HCT116 (cell line): ENCODE measurements at regions not wholly inside any gene's neighbourhood (a gene's known extent, or its start where the extent isn't known, plus 50 kb on each side); places are given as distances from the start of the nearest gene placed in this dataset.

Experiments used
- ATAC-seq: fragments of 200-7000 bp; cut with Tn5 transposase; 2 replicates; pipeline ENCODE4 v1.9.1; 2020; ENCODE audit warnings: mild to moderate bottlenecking, moderate library complexity
- BruUV-seq: library from RNA; stranded (reverse); fragments of 400-500 nt; replicated peaks from 2 replicates; lab custom pipeline; 2021; lab: Mats Ljungman, UMichigan
- CTCF ChIA-PET: fragments of 300-600 bp; sonication (Branson Sonifier 250); formaldehyde crosslinking; loops from one replicate; lab custom pipeline; 2021; ENCODE audit warnings: antibody characterized with exemption; lab: Charles Lee
- POLR2A ChIA-PET: fragments of 300-600, 350-600 bp; sonication (Branson Sonifier 250); formaldehyde crosslinking; loops from one replicate; lab custom pipeline; 2021; ENCODE audit warnings: antibody characterized with exemption; lab: Charles Lee
- RAD21 ChIA-PET, 2 experiments: fragments of 300-600 bp; sonication (Branson Sonifier 250); formaldehyde crosslinking; loops; one replicate each; lab custom pipeline; 2023; ENCODE audit warnings: low total read pairs in 2 of 2; ENCODE audit not compliant: uncharacterized antibody in 2 of 2, unreplicated experiment in 2 of 2, low non-redundant PET in 1 of 2; lab: Charles Lee
- DNase-seq: peaks from one replicate; pipeline ENCODE4 v3.0.0-alpha.2; 2010; ENCODE audit warnings: low read depth, low spot score
- H2AFZ ChIP-seq: fragments of 200-600 bp; shearing (Covaris generic), sonication (generic); 2 replicates; pipeline ENCODE4 v1.6.1; 2017; ENCODE audit warnings: low read depth, mixed run types, mixed read lengths, antibody characterized with exemption, low read length; ENCODE audit not compliant: poor library complexity, severe bottlenecking
- H3K27ac ChIP-seq: 2 replicates; pipeline ENCODE4 v1.5.1; 2012; ENCODE audit warnings: low read depth, low read length
- H3K27me3 ChIP-seq: fragments of 200-600 bp; sonication (generic); 2 replicates; pipeline ENCODE4 v1.6.1; 2016; ENCODE audit warnings: mixed run types, low read length, mixed read lengths; ENCODE audit not compliant: insufficient read depth
- H3K36me3 ChIP-seq, 2 experiments: fragments of 200-500 bp in 1 of 2; fragments of 200-600 bp in 1 of 2; sonication (Bioruptor generic) in 1 of 2; sonication (generic) in 1 of 2; 2 replicates each; pipeline versions ENCODE4 v1.5.1 to v1.6.1; 2014 to 2016; ENCODE audit warnings: low read length in 2 of 2, inconsistent platforms in 1 of 2, mixed read lengths in 1 of 2, mixed run types in 1 of 2; ENCODE audit not compliant: insufficient read depth in 2 of 2, control insufficient read depth in 1 of 2
- H3K4me1 ChIP-seq, 2 experiments: fragments of 200-600 bp in 1 of 2; sonication (generic) in 1 of 2; 2 replicates each; pipeline versions ENCODE4 v1.5.1 to v1.6.1; 2012 to 2017; ENCODE audit warnings: low read length in 2 of 2, inconsistent platforms in 1 of 2, mild to moderate bottlenecking in 1 of 2, mixed read lengths in 1 of 2, mixed run types in 1 of 2, moderate library complexity in 1 of 2; ENCODE audit not compliant: insufficient read depth in 2 of 2, control insufficient read depth in 1 of 2
- H3K4me2 ChIP-seq: fragments of 200-600 bp; sonication (generic); 2 replicates; pipeline ENCODE4 v1.6.1; 2017; ENCODE audit warnings: mixed run types, low read length, mixed read lengths
- H3K4me3 ChIP-seq, 2 experiments: fragments of 200-600 bp in 1 of 2; sonication (generic) in 1 of 2; replicated peaks in 1 of 2; 2 replicates each; pipeline ENCODE4 v1.5.1; 2011 to 2016; ENCODE audit warnings: low read length in 2 of 2, control low read depth in 1 of 2, low read depth in 1 of 2, mild to moderate bottlenecking in 1 of 2, mixed read lengths in 1 of 2, mixed run types in 1 of 2
- H3K79me2 ChIP-seq: fragments of 200-600 bp; sonication (generic); 2 replicates; pipeline ENCODE4 v1.6.1; 2017; ENCODE audit warnings: mild to moderate bottlenecking, mixed run types, low read length, moderate library complexity, mixed read lengths; ENCODE audit not compliant: insufficient read depth
- H3K9ac ChIP-seq: fragments of 200-600 bp; sonication (generic); 2 replicates; pipeline ENCODE4 v1.6.1; 2016; ENCODE audit warnings: low read length, mixed read lengths
- H3K9me2 ChIP-seq: fragments of 200-600 bp; sonication (generic), shearing (Covaris generic); 2 replicates; pipeline ENCODE4 v1.6.1; 2017; ENCODE audit warnings: mixed run types, mild to moderate bottlenecking, moderate library complexity; ENCODE audit not compliant: insufficient read depth
- H3K9me3 ChIP-seq, 2 experiments: fragments of 200-500 bp in 1 of 2; fragments of 200-600 bp in 1 of 2; sonication (Bioruptor generic) in 1 of 2; sonication (generic) in 1 of 2; 2 replicates each; pipeline ENCODE4 v1.6.1; 2014 to 2017; ENCODE audit warnings: low read length in 2 of 2, mixed read lengths in 2 of 2, inconsistent platforms in 1 of 2, low read depth in 1 of 2, mild to moderate bottlenecking in 1 of 2, mixed run types in 1 of 2, moderate library complexity in 1 of 2; ENCODE audit not compliant: control insufficient read depth in 1 of 2, insufficient read depth in 1 of 2
- H4K20me1 ChIP-seq: fragments of 200-600 bp; sonication (generic), shearing (Covaris generic); 2 replicates; pipeline ENCODE4 v1.6.1; 2017; ENCODE audit warnings: mixed run types, mild to moderate bottlenecking, moderate library complexity; ENCODE audit not compliant: insufficient read depth
- CBX3 ChIP-seq: IDR thresholded peaks from 2 replicates; pipeline ENCODE4 v1.6.1; 2012; ENCODE audit warnings: low read depth
- CTCF ChIP-seq, 3 experiments: fragments of 200-600 bp in 1 of 3; sonication (generic) in 1 of 3; IDR thresholded peaks in 2 of 3; conservative IDR thresholded peaks in 1 of 3; 2 replicates each; pipeline ENCODE4 v1.5.1; 2012 to 2017; ENCODE audit warnings: low read depth in 2 of 3, low read length in 2 of 3, antibody characterized with exemption in 1 of 3, borderline replicate concordance in 1 of 3, control low read depth in 1 of 3, mild to moderate bottlenecking in 1 of 3, mixed read lengths in 1 of 3, mixed run types in 1 of 3, moderate library complexity in 1 of 3; ENCODE audit not compliant: insufficient read depth in 1 of 3
- EGR1 ChIP-seq: IDR thresholded peaks from 2 replicates; pipeline ENCODE4 v1.6.1; 2012; ENCODE audit warnings: low read depth
- ELF1 ChIP-seq: IDR thresholded peaks from 2 replicates; pipeline ENCODE4 v1.6.1; 2012; ENCODE audit warnings: low read depth, borderline replicate concordance
- EZH2phosphoT487 ChIP-seq: fragments of 200-600 bp; IDR thresholded peaks from 2 replicates; pipeline ENCODE4 v1.6.1; 2018; ENCODE audit warnings: antibody characterized with exemption, borderline replicate concordance
- MAX ChIP-seq: IDR thresholded peaks from 2 replicates; pipeline ENCODE4 v1.6.1; 2012
- POLR2AphosphoS5 ChIP-seq: IDR thresholded peaks from 2 replicates; pipeline ENCODE4 v1.6.1; 2011; ENCODE audit warnings: mild to moderate bottlenecking, low read depth, low read length, moderate library complexity
- RAD21 ChIP-seq: IDR thresholded peaks from 2 replicates; pipeline ENCODE4 v1.6.1; 2012; ENCODE audit warnings: low read depth, mild to moderate bottlenecking
- SIN3A ChIP-seq: IDR thresholded peaks from 2 replicates; pipeline ENCODE4 v1.6.1; 2012; ENCODE audit warnings: low read depth
- SP1 ChIP-seq: IDR thresholded peaks from 2 replicates; pipeline ENCODE4 v1.6.1; 2012; ENCODE audit warnings: low read depth
- intact Hi-C: fragments of 100-400 bp; cut with micrococcal nuclease; formaldehyde crosslinking; loops from 2 replicates; pipeline ENCODE4 v1.10.0; 2022
- TF ChIP-seq, protein P1 (sequence below): IDR thresholded peaks from 2 replicates; pipeline ENCODE4 v1.6.1; 2012; ENCODE audit warnings: low read depth
- TF ChIP-seq, protein P2 (sequence below): IDR thresholded peaks from 2 replicates; pipeline ENCODE4 v1.6.1; 2012

DNA sequence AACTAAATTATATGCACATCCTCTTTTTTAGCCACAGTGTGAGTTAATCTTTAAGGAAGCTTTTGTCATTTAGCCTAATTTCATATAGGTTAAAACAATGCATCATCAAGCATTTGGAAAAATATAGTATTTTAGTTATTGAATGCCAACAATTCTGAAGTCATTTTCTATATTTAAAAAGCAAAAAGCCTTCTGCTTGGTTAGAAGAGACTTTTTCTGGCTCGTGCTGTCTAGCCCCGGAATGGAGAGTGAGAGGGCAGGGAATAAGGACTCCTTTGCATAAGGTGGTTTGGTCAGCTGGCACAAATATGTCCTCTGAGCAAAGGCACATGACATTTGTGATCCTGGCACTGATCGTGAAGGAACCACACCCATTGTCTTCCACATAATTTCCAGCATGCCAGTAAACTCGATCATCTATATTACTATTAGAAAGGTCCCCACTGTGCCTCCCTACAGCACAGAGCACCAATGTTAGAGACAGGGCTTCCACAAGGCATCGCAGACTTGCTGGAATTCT is 393.7 kb upstream of the INTU start:
- H3K9ac ChIP-seq, result no peak overlapping the region
- BruUV-seq, result no TSS peak
- H3K36me3 ChIP-seq, result no peaks in the 10 kb centered on the region
- no peaks in the 10 kb centered on the region for H4K20me1 ChIP-seq
- TF ChIP-seq MAX (no peak), CTCF (IDR thresholded peaks at IDR 0.05 in 2 of 3, conservative IDR thresholded peaks at IDR 0.05 in 1 of 3; ENCODE audit: borderline replicate concordance in 1 of 3, insufficient read depth in 1 of 3, low read depth in 2 of 3, low read length in 2 of 3) (no peak), EZH2phosphoT487 (no peak), RAD21 (no peak), CBX3 (no peak), SP1 (no peak), POLR2AphosphoS5 (no peak), SIN3A (no peak), ELF1 (no peak), EGR1 (no peak)
- TF ChIP-seq, protein P1, sequence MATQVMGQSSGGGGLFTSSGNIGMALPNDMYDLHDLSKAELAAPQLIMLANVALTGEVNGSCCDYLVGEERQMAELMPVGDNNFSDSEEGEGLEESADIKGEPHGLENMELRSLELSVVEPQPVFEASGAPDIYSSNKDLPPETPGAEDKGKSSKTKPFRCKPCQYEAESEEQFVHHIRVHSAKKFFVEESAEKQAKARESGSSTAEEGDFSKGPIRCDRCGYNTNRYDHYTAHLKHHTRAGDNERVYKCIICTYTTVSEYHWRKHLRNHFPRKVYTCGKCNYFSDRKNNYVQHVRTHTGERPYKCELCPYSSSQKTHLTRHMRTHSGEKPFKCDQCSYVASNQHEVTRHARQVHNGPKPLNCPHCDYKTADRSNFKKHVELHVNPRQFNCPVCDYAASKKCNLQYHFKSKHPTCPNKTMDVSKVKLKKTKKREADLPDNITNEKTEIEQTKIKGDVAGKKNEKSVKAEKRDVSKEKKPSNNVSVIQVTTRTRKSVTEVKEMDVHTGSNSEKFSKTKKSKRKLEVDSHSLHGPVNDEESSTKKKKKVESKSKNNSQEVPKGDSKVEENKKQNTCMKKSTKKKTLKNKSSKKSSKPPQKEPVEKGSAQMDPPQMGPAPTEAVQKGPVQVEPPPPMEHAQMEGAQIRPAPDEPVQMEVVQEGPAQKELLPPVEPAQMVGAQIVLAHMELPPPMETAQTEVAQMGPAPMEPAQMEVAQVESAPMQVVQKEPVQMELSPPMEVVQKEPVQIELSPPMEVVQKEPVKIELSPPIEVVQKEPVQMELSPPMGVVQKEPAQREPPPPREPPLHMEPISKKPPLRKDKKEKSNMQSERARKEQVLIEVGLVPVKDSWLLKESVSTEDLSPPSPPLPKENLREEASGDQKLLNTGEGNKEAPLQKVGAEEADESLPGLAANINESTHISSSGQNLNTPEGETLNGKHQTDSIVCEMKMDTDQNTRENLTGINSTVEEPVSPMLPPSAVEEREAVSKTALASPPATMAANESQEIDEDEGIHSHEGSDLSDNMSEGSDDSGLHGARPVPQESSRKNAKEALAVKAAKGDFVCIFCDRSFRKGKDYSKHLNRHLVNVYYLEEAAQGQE, result no peak
- TF ChIP-seq, protein P2, sequence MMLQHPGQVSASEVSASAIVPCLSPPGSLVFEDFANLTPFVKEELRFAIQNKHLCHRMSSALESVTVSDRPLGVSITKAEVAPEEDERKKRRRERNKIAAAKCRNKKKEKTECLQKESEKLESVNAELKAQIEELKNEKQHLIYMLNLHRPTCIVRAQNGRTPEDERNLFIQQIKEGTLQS, result no peak
- H3K4me1 ChIP-seq, result no peaks in the 10 kb centered on the region
- no peaks in the 10 kb centered on the region for H3K79me2 ChIP-seq
- ChIA-PET POLR2A (no interaction called here), RAD21 (no interaction called here), CTCF (no interaction called here)
- H3K4me3 ChIP-seq, result no peak overlapping the region
- no peaks in the 10 kb centered on the region for H3K9me3 ChIP-seq
- H3K27ac ChIP-seq, result no peak overlapping the region
- intact Hi-C loops, result no loop called here
- no peaks in the 10 kb centered on the region for H3K9me2 ChIP-seq
- DNase-seq (no peak), ATAC-seq (no peak)
- no peaks in the 10 kb centered on the region for H3K27me3 ChIP-seq
- no peak overlapping the region for H2AFZ ChIP-seq
- H3K4me2 ChIP-seq, result no peak overlapping the region
